Fibroblast of skin of right biceps (primary cell): ENCODE measurements at regions not wholly inside any gene's neighbourhood (a gene's known extent, or its start where the extent isn't known, plus 50 kb on each side); places are given as distances from the start of the nearest gene placed in this dataset.
A peak's percentile ranks its signal among the peaks of the same experiment; 100 is the strongest.

ENCODE experiments used
- DNase-seq: peaks from one replicate; pipeline ENCODE4 v3.0.0-alpha.2; 2013

DNA sequence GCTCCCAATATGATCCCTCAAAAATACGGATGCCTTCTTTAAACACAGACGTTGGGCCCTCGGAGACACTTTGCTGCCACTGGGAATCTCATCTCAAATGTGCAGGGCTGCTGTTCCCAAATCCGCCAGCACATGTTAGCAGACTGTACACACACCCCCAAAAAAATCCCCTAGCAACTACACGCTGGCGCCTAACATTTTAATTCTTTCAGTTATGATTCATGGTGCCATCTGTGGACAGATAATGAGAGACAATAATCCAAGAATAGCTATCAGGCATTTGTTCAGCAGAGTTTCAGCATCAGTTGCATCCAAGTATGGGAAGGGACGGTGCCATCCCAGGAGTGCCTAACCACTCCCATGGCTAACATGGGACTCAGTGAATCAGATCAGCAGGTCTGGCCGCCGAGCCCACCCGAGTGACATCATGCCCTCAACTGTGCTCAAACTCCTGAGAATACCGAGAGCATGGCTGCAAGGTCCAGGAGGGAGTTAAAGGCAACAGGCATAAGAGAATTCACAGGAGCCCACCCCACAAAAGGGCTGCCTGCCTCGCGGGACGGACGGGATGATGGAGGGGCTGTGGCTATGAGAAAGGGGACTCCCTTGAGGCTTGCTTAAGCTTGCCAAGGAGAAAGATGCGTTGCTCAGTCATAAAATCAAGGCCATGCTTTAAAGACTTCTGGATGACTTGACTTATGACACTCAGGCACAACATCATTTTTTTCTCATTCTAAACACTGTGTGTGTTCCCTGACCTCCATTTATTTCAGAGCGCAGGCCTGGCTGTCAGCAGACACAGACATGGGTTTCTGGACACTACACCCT, 337.0 kb downstream of the SHANK2 start:
- peak; percentile 27 for DNase-seq

DNA sequence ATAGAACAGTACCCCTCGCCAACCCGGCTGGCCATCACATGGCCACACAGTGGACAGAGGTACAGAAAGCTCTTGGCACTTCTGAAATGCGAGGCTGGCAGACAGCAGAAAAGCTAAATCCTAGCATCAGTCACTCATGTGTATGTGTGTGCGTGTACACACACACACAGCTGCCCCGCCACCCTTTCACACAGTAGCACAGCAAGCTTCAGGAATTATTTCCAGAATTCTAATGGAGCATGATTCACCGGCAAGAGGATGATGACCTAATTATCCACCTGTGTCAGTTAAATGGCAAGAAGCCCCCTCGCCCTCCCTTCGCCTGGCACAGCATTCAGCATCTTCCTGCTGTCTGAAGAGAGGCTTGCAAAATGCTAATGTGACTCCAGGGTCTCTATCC, 336.0 kb downstream of the SHANK2 start:
- no peak for DNase-seq

DNA sequence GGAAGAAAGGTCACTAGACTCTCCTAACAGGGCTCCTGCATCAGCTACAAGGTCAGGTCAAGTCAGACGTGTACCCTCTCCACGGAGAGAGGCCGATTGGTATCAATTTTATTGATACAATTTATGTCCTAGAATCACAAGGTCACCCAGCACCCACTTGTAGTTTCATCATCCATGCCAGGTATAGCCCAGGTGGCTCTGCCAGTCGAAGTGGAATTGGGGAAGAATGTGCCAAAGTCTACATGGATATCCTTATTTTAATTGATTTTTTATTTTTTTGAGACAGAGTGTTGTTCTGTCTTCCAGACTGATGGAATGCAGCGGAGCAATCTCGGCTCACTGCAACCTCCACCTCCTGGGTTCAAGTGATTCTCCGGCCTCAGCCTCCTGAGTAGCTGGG, 334.1 kb downstream of the SHANK2 start:
- no peak for DNase-seq

GRCh38 chr11:70921804-70922203, 330.6 kb downstream of the SHANK2 start:
- no peak for DNase-seq

- no peak for DNase-seq
Observed at GRCh38 chr11:70924108-70924507, 328.3 kb downstream of the SHANK2 start.

GRCh38 chr11:70925238-70925637, 327.1 kb downstream of the SHANK2 start:
- DNase-seq: no peak

- DNase-seq: no peak
Observed at GRCh38 chr11:70926543-70927201, 325.7 kb downstream of the SHANK2 start.

DNA sequence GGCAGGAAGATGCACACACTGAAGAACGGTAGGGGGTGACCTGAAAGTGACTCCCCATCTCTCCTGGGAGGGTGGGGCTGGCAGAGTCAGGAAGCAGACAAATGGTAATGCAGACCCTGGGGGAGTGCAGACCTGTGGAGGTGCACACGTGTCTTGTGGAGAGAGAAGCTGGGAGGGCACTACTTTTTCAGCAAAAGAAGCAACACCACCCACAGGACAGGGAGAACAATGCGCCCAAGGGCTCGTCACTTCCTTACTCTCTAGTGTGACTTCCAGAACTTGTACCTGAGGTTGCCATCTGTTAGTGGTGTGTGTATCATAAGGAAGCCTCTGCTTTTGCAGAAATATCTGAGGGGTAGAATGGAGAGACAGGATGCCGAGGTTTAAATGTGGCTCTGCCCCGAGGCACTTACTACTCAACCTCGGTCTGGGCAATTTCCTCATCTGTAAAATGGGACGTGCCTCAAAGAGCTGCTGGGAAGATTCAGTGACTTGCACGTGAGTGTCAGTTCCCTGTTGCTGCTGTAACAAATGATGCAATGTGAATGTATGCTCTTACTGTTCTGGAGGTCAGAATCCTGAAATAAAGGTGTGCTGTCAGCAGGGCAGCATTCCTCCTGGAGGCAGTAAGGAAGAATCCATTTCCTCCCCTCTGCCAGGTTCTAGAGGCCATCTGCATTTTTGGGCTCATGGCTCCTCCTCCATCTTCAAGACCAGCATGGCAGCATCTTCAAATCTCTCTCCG, 323.4 kb downstream of the SHANK2 start:
- DNase-seq: no peak

- no peak for DNase-seq
Observed at GRCh38 chr11:70930215-70930614, 322.2 kb downstream of the SHANK2 start.

DNA sequence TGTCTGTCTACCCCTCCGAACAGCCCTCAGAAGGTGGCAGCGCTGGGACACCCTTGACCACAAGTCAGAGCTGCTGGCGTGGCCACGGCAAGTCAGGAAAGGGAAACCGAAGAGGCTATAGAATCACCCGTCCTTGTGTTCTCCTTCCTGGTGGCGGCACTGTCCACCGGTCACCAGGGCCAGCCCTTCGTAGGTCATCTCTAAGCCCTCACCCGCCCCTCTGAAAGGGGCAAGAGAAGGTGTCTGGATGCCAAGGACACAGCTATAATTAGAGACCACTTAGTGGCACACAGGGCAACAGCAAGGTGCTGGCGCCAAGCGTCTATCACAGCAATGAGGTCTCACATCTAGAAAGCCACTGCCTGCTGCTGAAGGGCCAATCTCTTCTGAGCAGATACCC, 320.9 kb downstream of the SHANK2 start:
- no peak for DNase-seq

DNA sequence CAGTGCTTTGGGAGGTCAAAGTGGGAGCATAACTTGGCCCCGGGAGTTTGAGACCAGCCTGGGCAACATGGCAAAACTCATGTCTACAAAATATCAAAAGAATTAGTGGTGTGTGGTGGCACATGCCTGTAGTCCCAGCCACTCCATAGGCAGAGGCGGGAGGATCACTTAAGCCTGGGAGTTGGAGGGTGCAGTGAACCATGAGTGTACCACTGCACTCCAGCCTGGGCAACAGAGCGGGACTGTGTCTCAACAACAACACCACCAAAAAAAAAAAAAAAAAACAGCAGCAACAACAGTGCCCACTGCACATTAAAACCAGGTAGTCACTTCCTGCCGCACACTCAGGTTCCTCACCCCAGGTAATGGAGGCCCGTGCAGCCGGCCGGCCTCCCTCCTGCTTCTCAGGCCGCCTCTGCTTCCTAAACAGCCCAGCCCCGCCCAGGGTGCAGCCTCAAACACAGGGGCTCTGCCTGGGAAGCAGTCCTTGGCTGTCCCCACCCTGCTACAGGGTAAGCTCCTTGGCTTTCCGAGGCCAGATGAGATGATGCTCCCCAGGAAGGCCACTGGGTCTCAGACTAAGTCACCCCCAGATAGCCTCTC, 318.3 kb downstream of the SHANK2 start:
- DNase-seq: no peak

- no peak for DNase-seq
Observed at GRCh38 chr11:70935006-70935768, 317.2 kb downstream of the SHANK2 start.

GRCh38 chr11:70942593-70942992, 309.8 kb downstream of the SHANK2 start:
- DNase-seq: no peak

GRCh38 chr11:70944141-70944540, 308.2 kb downstream of the SHANK2 start:
- no peak for DNase-seq

- DNase-seq: no peak
Observed at GRCh38 chr11:70944636-70945035, 307.7 kb downstream of the SHANK2 start.

DNA sequence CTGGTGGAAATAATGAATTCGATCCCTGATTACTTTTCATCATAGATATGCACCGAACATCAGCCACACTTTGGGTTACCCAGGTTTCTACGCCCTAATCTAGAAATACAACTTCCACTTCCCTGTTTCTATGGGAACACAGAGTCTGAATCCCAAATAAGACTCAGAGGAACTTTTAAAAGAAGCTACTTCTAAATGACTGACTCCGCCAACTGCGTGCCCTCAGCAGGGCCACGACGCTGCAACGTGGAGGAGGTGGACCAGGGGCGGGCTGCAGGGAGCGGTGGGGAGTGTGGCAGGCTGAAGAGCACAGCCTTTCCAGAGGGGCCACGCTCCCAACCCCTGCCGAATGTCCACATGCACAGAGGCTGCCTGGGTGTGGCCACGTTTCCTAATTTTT, 304.0 kb downstream of the SHANK2 start:
- no peak for DNase-seq

- no peak for DNase-seq
Observed at GRCh38 chr11:70948855-70949531, 303.4 kb downstream of the SHANK2 start.

DNA sequence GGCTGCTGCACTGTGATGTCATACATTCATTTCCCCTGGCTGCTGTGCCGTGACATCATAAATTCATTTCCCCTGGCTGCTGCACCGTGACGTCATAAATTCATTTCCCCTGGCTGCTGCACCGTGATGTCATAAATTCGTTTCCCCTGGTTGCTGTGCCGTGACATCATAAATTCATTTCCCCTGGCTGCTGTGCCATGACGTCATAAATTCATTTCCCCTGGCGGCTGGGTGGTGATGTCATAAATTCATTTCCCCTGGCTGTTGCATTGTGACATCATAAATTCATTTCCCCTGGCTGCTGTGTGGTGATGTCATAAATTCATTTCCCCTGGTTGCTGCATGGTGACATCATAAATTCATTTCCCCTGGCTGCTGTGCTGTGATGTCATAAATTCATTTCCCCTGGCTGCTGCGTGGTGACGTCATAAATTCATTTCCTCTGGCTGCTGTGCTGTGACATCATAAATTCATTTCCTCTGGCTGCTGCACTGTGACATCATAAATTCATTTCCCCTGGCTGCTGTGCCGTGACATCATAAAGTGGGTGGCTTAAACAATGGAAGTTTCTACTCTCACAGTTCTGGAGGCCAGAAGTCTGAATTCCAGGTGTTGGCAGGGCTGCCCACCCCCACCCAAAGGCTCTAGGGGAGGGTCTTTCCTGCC, 301.1 kb downstream of the SHANK2 start:
- no peak for DNase-seq

DNA sequence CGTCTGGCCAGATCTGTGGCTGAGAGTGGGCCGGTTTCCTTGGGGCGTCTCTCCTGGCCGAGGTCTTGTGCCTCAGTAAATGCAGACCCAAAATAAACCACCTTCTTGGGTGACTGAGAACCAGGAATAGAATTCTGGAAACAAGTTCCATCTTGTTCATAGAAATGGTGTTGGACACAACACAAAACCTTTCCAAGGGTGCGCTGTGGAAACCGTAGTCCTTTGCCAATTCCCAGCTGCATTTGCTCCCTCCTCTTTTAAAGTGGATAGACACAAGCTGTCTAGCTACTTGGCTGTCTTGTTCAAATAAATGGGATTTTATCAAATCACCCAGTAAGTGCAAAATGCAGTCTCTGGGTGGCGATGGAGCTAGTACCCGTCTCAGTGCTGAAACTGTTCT, 300.2 kb downstream of the SHANK2 start:
- DNase-seq: no peak

DNA sequence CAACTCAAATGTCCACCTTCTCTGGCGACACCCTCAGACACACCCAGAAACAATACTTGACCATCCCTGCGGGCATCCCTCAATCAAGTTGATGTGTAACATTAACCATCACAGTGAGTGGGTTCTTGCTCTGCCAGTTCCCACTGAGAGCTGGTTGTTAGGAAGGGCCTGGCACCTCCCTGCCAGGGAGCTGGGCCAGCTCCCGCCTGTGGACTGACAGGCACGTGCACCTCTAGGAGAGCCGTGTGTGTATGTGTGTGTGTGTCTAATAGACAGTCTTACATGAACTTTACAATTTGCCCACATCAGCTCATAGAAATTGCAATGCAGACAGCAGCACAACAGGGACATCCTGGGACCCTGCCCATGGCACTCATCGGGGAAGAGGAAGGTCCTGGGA, 298.7 kb downstream of the SHANK2 start:
- no peak for DNase-seq

GRCh38 chr11:70954471-70954870, 297.9 kb downstream of the SHANK2 start:
- no peak for DNase-seq
